Activated naive CD4-positive, alpha-beta T cell treated with anti-CD3 and anti-CD28 coated beads for 36 hours (primary cell): ENCODE measurements at regions not wholly inside any gene's neighbourhood (a gene's known extent, or its start where the extent isn't known, plus 50 kb on each side); places are given as distances from the start of the nearest gene placed in this dataset.

Experiments
- CTCF ChIA-PET: fragments of 350-600 bp; sonication (Branson Sonifier 250); formaldehyde crosslinking; loops from one replicate; lab custom pipeline; 2021; ENCODE audit warnings: antibody characterized with exemption; lab: Charles Lee
- DNase-seq: peaks from one replicate; pipeline ENCODE4 v3.0.0-alpha.2; 2020
- H3K27ac Mint-ChIP-seq: one replicate; pipeline ENCODE4 v1.8.0; 2021; ENCODE audit warnings: mild to moderate bottlenecking, mixed read lengths
- H3K27me3 Mint-ChIP-seq: one replicate; pipeline ENCODE4 v1.8.0; 2021; ENCODE audit warnings: low read depth, mixed read lengths
- H3K36me3 Mint-ChIP-seq: one replicate; pipeline ENCODE4 v1.8.0; 2021; ENCODE audit warnings: low read depth, mixed read lengths
- H3K4me1 Mint-ChIP-seq: one replicate; pipeline ENCODE4 v1.8.0; 2021; ENCODE audit warnings: low read depth, mixed read lengths
- H3K4me3 Mint-ChIP-seq: one replicate; pipeline ENCODE4 v1.8.0; 2021; ENCODE audit warnings: mild to moderate bottlenecking, moderate library complexity, mixed read lengths
- H3K9me3 Mint-ChIP-seq: one replicate; pipeline ENCODE4 v1.8.0; 2021; ENCODE audit warnings: mixed read lengths
- intact Hi-C: fragments of 100-400 bp; cut with micrococcal nuclease; formaldehyde crosslinking; loops from one replicate; pipeline ENCODE4 v1.15.1; 2023

- no peak for DNase-seq
- H3K9me3 Mint-ChIP-seq = no peaks in the 10 kb centered on the region
- CTCF ChIA-PET = no interaction called here
- H3K27ac Mint-ChIP-seq = no peak overlapping the region
- intact Hi-C loops = no loop called here
- H3K27me3 Mint-ChIP-seq = no peaks in the 10 kb centered on the region
- H3K4me3 Mint-ChIP-seq = no peak overlapping the region
- H3K36me3 Mint-ChIP-seq = no peaks in the 10 kb centered on the region
- peaks cover 10% of the 10 kb centered on the region for H3K4me1 Mint-ChIP-seq
These were observed 60.0 kb upstream of the EPS8L3 start for GRCh38 chr1:109823543-109824348.

DNA sequence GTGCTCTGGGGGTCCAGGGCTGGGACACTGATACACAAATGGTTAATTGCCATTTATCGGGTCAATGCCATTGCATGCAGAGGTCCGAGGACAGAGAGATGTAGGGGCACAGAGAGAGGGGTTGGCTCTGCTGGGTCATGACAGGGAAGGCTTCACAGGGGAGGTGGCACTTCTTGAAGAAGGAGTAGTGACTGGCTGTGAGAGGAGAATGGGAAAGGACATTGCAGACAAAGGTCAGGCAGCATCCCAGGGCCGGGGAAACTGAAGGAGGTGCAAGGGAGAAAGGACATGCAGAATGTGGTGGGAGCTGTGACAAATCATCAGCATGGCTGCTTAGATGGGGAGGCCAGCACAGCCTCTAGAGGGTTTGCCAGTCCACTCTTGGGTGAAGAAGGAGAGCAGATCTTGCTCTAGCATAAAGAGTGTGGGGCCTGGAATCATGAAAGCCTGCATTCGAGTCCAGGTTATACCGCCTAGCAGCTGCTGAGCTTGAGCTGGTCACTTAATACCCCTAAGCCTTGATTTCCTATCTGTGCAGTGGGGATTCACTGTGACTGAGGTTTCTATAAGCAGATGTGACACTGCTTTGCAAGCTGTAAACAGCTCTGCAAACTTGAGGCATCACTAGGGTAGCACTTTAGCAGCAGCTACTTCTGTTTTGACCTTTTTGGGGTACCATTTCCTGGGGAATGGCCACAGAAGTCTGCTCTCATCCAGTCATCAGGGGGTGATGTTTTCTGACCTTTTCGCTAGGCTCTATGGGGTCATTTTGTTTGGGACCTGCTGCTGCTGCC lies 59.2 kb upstream of the EPS8L3 start:
- CTCF ChIA-PET = interaction anchor here (0.6 kb wide), 1 partner anchor 22 kb away, joined by 4 read pairs; no protein-coding TSS in a partner anchor
- Mint-ChIP-seq H3K9me3 (no peaks in the 10 kb centered on the region), H3K36me3 (no peaks in the 10 kb centered on the region), H3K4me1 (peaks cover 10% of the 10 kb centered on the region), H3K27ac (no peak overlapping the region), H3K27me3 (no peaks in the 10 kb centered on the region), H3K4me3 (no peak overlapping the region)
- intact Hi-C loops = no loop called here
- no peak for DNase-seq

DNA sequence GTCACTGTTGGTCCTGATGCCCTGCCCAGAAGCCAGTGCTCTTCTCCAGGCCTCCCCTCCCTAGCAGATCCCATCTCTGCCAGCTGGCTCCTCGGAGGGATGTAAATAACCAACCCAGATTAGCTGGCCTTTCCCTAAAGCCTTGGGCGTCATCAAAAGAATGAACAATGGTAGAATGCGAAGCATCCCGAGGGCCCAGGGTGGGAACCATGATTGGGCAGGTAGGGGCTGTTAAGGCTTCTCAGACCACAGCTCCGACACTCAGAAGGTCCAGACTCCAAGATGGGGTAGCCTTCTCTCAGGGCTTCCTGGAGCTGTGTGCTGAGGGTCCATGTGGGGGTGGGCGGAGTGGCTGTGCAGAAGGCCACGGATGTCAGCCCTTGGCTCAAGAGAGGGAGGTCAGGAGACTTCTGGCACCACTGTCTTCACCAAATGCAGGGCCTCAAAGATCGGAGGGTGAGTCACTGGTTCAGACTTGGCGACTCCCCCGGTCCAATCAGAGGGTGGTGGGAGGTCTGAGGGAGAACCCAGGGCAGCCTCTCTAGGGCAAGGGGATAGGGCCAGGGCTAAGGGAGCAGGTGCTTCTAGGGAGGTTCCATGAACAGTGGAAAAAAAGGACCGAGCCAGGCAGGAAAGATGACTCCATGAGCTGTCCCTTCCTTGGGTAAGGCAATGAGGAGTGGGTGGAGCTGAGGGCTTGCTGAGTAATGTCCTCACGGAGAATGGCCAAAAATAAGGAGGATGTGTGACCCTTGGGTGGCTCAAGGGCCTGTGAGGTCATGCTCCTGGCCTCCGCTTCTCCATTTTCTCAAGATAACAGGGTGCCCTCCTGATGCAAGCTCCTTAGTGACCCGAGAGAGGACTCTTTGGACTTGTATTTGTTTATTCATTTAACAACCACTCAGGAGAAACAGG lies 58.4 kb upstream of the EPS8L3 start:
- intact Hi-C loops = no loop called here
- no peaks in the 10 kb centered on the region for H3K9me3 Mint-ChIP-seq
- DNase-seq = no peak
- H3K4me1 Mint-ChIP-seq = peaks cover 10% of the 10 kb centered on the region
- H3K27me3 Mint-ChIP-seq = no peaks in the 10 kb centered on the region
- CTCF ChIA-PET = interaction anchor here (0.6 to 1.2 kb wide), 2 partner anchors 17 to 21 kb away, joined by 4 read pairs; no protein-coding TSS in a partner anchor
- no peak overlapping the region for H3K27ac Mint-ChIP-seq
- H3K4me3 Mint-ChIP-seq = no peak overlapping the region
- no peaks in the 10 kb centered on the region for H3K36me3 Mint-ChIP-seq

DNA sequence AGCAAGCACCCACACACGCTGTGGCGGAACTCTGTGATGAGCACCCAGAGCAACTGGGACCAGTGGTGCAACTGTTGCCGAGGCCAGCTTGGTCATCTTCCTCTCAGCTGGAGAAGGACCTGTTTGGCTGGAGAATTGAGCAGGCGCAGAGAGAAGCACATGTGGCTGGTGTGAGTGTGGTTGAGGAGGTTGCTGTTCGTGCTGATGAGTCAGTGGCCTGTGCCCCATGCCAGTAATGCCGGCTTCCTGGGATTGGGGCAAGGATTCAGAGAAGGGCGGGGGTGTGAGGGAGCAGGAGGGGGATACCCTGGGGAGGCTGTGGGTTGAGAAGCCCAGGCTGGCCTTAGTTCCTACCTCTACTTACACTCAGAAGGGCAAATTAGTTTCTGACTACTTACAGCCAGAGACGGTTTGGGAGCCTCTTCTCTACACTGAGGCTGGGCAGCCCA lies 57.5 kb upstream of the EPS8L3 start:
- intact Hi-C loops = no loop called here
- H3K27ac Mint-ChIP-seq = no peak overlapping the region
- no peak overlapping the region for H3K4me3 Mint-ChIP-seq
- CTCF ChIA-PET = interaction anchor here (1.2 kb wide), 1 partner anchor 16 kb away, joined by 4 read pairs; no protein-coding TSS in a partner anchor
- no peaks in the 10 kb centered on the region for H3K36me3 Mint-ChIP-seq
- H3K27me3 Mint-ChIP-seq = no peaks in the 10 kb centered on the region
- DNase-seq = no peak
- no peaks in the 10 kb centered on the region for H3K9me3 Mint-ChIP-seq
- peaks cover 10% of the 10 kb centered on the region for H3K4me1 Mint-ChIP-seq

- DNase-seq = no peak
- Mint-ChIP-seq H3K27ac (no peak overlapping the region), H3K27me3 (no peaks in the 10 kb centered on the region), H3K36me3 (no peaks in the 10 kb centered on the region), H3K4me1 (peaks cover 5% of the 10 kb centered on the region), H3K4me3 (no peak overlapping the region), H3K9me3 (peaks cover 4% of the 10 kb centered on the region)
- intact Hi-C loops = no loop called here
- CTCF ChIA-PET = interaction anchor here (1.2 kb wide), 1 partner anchor 46 kb away, joined by 3 read pairs; no protein-coding TSS in a partner anchor
These were observed 56.2 kb upstream of the EPS8L3 start for GRCh38 chr1:109819906-109820305.

DNA sequence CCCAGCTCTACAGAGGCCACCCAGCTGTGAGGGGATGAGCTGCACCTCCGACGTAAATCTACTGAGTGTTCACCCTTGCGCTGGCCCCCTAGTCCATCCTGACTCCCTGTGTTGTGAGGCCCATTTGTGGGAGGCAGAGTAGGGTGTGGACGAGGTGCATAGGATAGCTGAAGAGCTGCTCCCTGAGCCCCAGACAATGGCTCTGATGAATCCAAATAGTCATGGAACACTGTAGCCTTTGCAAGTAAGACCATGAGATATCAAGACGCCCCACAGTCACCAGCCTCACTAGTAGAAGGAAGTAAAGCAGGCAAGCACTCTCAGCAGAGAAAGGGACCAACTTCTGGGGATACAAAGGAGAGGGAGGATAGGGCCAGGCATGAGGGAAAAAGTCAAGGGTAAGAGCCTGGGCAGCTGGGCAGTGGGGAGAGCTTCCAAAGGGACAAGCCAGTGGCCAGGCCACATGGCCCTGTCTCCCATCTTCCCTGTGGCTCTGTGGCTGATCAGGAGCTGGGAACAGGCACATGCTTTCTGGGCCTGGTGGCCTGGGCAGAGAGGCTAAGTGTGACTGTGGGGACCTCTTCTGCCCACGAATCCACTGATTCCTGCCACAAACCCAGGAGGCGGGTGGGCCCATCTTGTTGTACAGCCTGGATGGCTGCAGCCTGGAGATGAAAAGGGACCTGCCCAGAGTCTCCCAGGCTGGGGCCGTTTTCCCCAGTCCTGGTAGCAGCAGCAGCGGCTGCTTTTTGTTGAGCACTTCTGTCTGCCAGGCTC lies 55.5 kb upstream of the EPS8L3 start:
- no peak for DNase-seq
- Mint-ChIP-seq H3K4me1 (peaks cover 3% of the 10 kb centered on the region), H3K4me3 (no peak overlapping the region), H3K9me3 (peaks cover 4% of the 10 kb centered on the region), H3K27ac (no peak overlapping the region), H3K27me3 (no peaks in the 10 kb centered on the region), H3K36me3 (no peaks in the 10 kb centered on the region)
- intact Hi-C loops = no loop called here
- CTCF ChIA-PET = interaction anchor here (0.6 to 1.2 kb wide), 2 partner anchors 45 to 355 kb away, joined by 3 read pairs; no protein-coding TSS in a partner anchor

DNA sequence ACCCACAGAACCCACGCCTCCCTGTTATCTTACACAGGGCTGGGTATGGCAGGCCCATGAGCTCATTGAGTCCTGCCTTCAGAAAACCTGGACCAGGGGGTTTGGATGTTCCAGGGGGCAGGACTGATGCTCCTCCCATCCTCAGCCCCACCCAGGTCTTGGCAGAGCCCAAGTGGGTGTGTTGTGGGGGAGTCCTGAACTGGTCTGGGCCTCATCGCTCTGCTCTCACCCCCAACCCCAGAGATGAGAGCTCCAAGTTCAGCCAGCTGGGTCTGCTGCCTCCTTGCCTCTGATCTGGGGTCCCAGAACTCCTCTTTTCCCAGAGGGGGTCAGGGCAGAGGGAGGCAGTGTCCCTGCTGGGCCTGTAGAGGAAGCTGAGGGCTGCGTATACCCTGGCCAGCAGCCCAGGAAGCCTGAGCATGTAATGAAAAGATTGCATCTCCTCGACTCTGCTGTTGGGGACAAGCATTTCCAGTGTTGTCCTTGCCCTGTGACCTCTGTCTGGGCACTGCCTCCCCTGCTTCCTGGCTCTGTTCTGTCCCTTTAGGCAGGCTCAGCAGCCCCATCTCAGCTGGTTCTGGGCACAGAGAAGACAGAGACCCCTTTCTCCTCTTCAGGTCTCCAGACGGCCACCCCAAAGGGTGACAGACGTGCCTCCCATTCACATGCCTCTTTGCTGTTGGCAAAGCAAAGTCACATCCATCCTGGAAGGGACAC lies 54.7 kb upstream of the EPS8L3 start:
- peaks cover 4% of the 10 kb centered on the region for H3K9me3 Mint-ChIP-seq
- H3K27ac Mint-ChIP-seq = no peak overlapping the region
- no peak overlapping the region for H3K4me3 Mint-ChIP-seq
- peaks cover 3% of the 10 kb centered on the region for H3K4me1 Mint-ChIP-seq
- H3K27me3 Mint-ChIP-seq = no peaks in the 10 kb centered on the region
- no peak for DNase-seq
- H3K36me3 Mint-ChIP-seq = no peaks in the 10 kb centered on the region
- intact Hi-C loops = no loop called here
- CTCF ChIA-PET = interaction anchor here (0.6 kb wide), 1 partner anchor 356 kb away, joined by 3 read pairs; no protein-coding TSS in a partner anchor

GRCh38 chr1:109817881-109818270 lies 54.2 kb upstream of the EPS8L3 start:
- H3K4me3 Mint-ChIP-seq = no peak overlapping the region
- peaks cover 3% of the 10 kb centered on the region for H3K4me1 Mint-ChIP-seq
- H3K36me3 Mint-ChIP-seq = no peaks in the 10 kb centered on the region
- no peak for DNase-seq
- H3K27ac Mint-ChIP-seq = no peak overlapping the region
- CTCF ChIA-PET = no interaction called here
- intact Hi-C loops = no loop called here
- H3K9me3 Mint-ChIP-seq = peaks cover 4% of the 10 kb centered on the region
- H3K27me3 Mint-ChIP-seq = no peaks in the 10 kb centered on the region

DNA sequence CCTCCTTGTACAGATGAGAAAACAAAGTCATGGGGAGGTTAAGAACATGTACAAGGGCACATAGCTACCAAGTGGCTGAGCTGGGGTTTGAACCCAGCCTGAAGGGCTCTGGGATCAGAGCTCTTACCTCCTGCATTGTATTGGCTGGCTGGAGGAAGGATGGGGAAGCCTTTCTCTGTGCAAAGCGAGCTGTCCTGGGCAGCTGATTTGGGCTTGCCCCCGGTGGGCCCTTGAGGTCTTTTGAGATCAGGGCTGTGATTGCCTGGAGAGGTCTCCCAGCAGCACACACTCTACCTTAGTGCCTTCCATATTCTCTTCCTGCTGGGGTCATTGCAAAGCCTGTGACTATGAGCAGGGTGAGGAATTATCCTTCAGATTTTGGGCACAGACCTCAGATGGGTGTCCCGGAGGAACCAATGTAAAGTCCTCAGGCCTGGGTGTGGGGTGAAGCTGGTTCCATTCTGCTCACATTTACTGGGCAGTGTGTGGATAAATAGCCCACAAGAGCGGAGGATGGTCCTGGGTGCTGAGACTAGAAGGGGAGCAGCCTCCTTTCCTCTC lies 53.3 kb upstream of the EPS8L3 start:
- intact Hi-C loops = no loop called here
- H3K9me3 Mint-ChIP-seq = peaks cover 4% of the 10 kb centered on the region
- H3K36me3 Mint-ChIP-seq = no peaks in the 10 kb centered on the region
- CTCF ChIA-PET = interaction anchor here (1.1 to 1.6 kb wide), 2 partner anchors 40 to 42 kb away, joined by 3 to 5 read pairs; no protein-coding TSS in a partner anchor
- no peaks in the 10 kb centered on the region for H3K27me3 Mint-ChIP-seq
- no peak overlapping the region for H3K27ac Mint-ChIP-seq
- no peak overlapping the region for H3K4me3 Mint-ChIP-seq
- H3K4me1 Mint-ChIP-seq = peaks cover 5% of the 10 kb centered on the region
- no peak for DNase-seq

GRCh38 chr1:109816175-109816811 lies 52.6 kb upstream of the EPS8L3 start:
- Mint-ChIP-seq H3K36me3 (no peaks in the 10 kb centered on the region), H3K27ac (no peak overlapping the region), H3K4me3 (no peak overlapping the region), H3K27me3 (no peaks in the 10 kb centered on the region), H3K4me1 (peaks cover 5% of the 10 kb centered on the region), H3K9me3 (peaks cover 4% of the 10 kb centered on the region)
- CTCF ChIA-PET = interaction anchor here (1.1 to 1.6 kb wide), 2 partner anchors 39 to 41 kb away, joined by 3 to 5 read pairs; no protein-coding TSS in a partner anchor
- intact Hi-C loops = no loop called here
- no peak for DNase-seq
